Daoy (cell line): ENCODE measurements at regions not wholly inside any gene's neighbourhood (a gene's known extent, or its start where the extent isn't known, plus 50 kb on each side); places are given as distances from the start of the nearest gene placed in this dataset.

Source experiments
- DNase-seq: peaks from one replicate; pipeline ENCODE4 v3.0.0-alpha.2; 2015; ENCODE audit warnings: low read depth

DNA sequence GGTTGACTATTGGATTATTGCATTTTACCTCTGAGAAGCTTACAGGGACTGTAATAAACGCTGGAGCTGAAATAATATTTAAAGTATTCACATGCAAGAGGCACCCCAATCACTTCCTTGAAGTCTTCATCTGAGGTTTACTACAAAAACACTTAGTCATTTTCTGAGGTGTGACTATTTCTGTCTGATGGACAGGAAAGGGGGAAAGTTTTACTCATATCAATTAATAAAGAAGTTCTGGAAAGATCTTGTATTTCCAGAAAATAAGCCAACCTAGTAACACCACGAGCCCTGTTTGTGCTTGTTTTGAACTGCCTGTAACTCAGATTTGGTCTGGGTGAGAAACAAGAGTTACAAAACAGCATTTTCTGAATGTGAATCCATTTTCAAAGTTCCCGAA lies 63.9 kb upstream of the PRKCQ start:
- DNase-seq: no peak

DNA sequence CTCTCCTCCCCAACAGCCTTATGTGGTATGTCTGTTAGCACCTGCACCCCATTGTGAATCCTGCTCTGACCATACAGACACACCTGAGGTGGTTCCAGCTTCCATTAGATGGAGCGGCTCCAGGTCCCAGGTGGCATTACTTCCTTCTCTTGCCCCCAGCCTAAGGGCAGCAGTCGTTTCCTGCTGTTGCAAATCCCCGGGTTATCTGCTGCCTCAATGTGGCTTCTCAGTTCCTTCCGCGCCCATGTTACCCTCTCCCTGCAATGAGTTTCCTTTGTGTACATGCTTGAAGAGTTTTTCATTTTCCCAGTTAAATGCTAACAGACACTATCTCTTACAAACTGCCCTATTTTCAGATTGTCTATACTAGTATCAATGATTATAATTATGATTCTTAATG lies 62.8 kb upstream of the PRKCQ start:
- no peak for DNase-seq

GRCh38 chr10:6640433-6641040 lies 60.5 kb upstream of the PRKCQ start:
- DNase-seq: no peak

DNA sequence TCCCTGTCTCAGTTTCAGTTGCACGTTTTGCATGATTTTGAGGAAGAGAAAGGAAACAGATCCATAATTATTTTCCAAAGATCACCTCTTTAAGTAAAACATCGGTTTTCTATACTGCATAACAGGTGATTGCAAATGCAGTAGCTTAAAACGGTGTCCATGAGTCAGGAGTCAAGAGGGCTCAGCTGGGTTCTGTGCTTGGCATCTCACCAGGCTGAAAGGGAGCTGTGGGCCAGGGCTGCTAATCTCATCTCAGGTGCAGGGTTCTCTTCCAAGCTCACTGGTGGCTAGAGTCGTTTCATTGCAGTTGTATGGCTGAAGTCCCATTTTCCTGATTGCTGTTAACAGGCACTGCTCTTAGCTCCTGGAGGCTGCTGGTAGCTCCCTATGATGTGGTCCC lies 57.0 kb upstream of the PRKCQ start:
- no peak for DNase-seq

- no peak for DNase-seq
Observed at GRCh38 chr10:6635784-6636183, 55.7 kb upstream of the PRKCQ start.
